ENCODE measurements at regions not wholly inside any gene's neighbourhood (a gene's known extent, or its start where the extent isn't known, plus 50 kb on each side); places are given as distances from the start of the nearest gene placed in this dataset.

DNA sequence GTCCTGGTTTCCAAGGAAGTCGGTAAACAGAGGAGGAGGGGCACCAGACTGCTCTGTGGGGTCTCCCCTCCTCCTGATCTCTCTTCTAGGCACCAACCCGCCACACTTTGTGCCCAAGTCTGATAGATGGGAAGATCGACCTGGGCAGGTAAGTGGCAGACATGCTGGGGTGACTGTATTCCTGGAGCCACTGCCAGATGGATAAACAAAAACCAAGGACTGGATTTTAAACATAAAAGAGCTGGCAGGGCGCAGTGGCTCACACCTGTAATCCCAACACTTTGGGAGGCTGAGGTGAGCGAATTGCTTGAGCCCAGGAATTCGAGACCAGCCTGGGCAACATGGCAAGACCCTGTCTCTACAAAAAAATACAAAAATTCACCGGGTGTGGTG is 181.2 kb downstream of the ANAPC1 start:
- Histone ChIP-seq H2AFZ (ENCODE audit: low read depth, low read length, poor library complexity, severe bottlenecking) (no peak overlapping the region), H3K9ac (ENCODE audit: low read length) (peak overlapping the region; percentile 19; the same call in 1 of the 2 replicates), H3K4me1 (ENCODE audit: control insufficient read depth in 1 of 2, insufficient read depth in 2 of 2, low read length in 2 of 2) (peaks cover 65 to 84% of the 10 kb centered on the region in 2 experiments)

More for the DNA sequence above, 181.2 kb downstream of the ANAPC1 start:
- ATAC-seq (no peak), DNase-seq (ENCODE audit: low read depth, low spot score) (no peak)
- Histone ChIP-seq H3K36me3 (ENCODE audit: control insufficient read depth in 1 of 2, insufficient read depth in 2 of 2, low read length in 2 of 2) (no peaks in the 10 kb centered on the region), H3K79me2 (ENCODE audit: insufficient read depth, low read length) (no peaks in the 10 kb centered on the region), H3K4me3 (replicated peaks in 1 of 2; ENCODE audit: low read depth in 1 of 2, low read length in 2 of 2) (no peak overlapping the region), H3K27ac (ENCODE audit: low read depth, low read length) (no peak overlapping the region), H3K4me2 (ENCODE audit: low read length) (peak overlapping the region; percentile 54), H4K20me1 (ENCODE audit: insufficient read depth) (no peaks in the 10 kb centered on the region; the same call in 1 of the 2 replicates), H3K9me2 (ENCODE audit: insufficient read depth) (no peaks in the 10 kb centered on the region), H3K9me3 (ENCODE audit: control insufficient read depth in 1 of 2, insufficient read depth in 1 of 2, low read depth in 1 of 2, low read length in 2 of 2) (no peaks in the 10 kb centered on the region), H3K27me3 (ENCODE audit: insufficient read depth, low read length) (peaks cover 19% of the 10 kb centered on the region)
- POLR2A ChIA-PET: no interaction called here
- intact Hi-C loops (cut with micrococcal nuclease): loop anchor here (10.0 kb wide), 2 partner anchors 218 to 888 kb away; no protein-coding TSS in a partner anchor
- CTCF ChIA-PET: interaction anchor here (1.4 kb wide), 2 partner anchors 83 to 674 kb away, joined by 3 to 4 read pairs; no protein-coding TSS in a partner anchor
- RAD21 ChIA-PET (ENCODE audit: low non-redundant PET in 1 of 2, low total read pairs in 2 of 2, uncharacterized antibody in 2 of 2, unreplicated experiment in 2 of 2): no interaction called here
- TF ChIP-seq EZH2 (IDR thresholded peaks at IDR 0.05) (no peak), EGR1 (IDR thresholded peaks at IDR 0.05; ENCODE audit: low read depth) (no peak), FOSL1 (IDR thresholded peaks at IDR 0.05; ENCODE audit: low read depth) (no peak), POLR2A (IDR thresholded peaks at IDR 0.05; ENCODE audit: borderline replicate concordance, extremely low read depth, insufficient read depth, insufficient read length) (no peak), POLR2AphosphoS5 (IDR thresholded peaks at IDR 0.05; ENCODE audit: low read depth, low read length) (no peak), JUND (IDR thresholded peaks at IDR 0.05) (no peak), YY1 (IDR thresholded peaks at IDR 0.05; ENCODE audit: extremely low read depth, insufficient replicate concordance, low read depth, low read length) (no peak), ELF1 (IDR thresholded peaks at IDR 0.05; ENCODE audit: borderline replicate concordance, low read depth) (no peak), ZNF274 (IDR thresholded peaks at IDR 0.05; ENCODE audit: low read depth, low read length) (no peak), SP1 (IDR thresholded peaks at IDR 0.05; ENCODE audit: low read depth) (no peak), CEBPB (IDR thresholded peaks at IDR 0.05; ENCODE audit: low read depth) (no peak), ZFX (IDR thresholded peaks at IDR 0.05) (no peak), RAD21 (IDR thresholded peaks at IDR 0.05; ENCODE audit: low read depth) (no peak), CBX3 (IDR thresholded peaks at IDR 0.05; ENCODE audit: low read depth) (no peak), SIN3A (IDR thresholded peaks at IDR 0.05; ENCODE audit: low read depth) (no peak)
- TF ChIP-seq, protein P1, sequence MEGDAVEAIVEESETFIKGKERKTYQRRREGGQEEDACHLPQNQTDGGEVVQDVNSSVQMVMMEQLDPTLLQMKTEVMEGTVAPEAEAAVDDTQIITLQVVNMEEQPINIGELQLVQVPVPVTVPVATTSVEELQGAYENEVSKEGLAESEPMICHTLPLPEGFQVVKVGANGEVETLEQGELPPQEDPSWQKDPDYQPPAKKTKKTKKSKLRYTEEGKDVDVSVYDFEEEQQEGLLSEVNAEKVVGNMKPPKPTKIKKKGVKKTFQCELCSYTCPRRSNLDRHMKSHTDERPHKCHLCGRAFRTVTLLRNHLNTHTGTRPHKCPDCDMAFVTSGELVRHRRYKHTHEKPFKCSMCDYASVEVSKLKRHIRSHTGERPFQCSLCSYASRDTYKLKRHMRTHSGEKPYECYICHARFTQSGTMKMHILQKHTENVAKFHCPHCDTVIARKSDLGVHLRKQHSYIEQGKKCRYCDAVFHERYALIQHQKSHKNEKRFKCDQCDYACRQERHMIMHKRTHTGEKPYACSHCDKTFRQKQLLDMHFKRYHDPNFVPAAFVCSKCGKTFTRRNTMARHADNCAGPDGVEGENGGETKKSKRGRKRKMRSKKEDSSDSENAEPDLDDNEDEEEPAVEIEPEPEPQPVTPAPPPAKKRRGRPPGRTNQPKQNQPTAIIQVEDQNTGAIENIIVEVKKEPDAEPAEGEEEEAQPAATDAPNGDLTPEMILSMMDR (IDR thresholded peaks at IDR 0.05 in 2 of 3, conservative IDR thresholded peaks at IDR 0.05 in 1 of 3; ENCODE audit: borderline replicate concordance in 1 of 3, insufficient read depth in 1 of 3, low read depth in 2 of 3, low read length in 2 of 3): no peak
- TF ChIP-seq, protein P2, sequence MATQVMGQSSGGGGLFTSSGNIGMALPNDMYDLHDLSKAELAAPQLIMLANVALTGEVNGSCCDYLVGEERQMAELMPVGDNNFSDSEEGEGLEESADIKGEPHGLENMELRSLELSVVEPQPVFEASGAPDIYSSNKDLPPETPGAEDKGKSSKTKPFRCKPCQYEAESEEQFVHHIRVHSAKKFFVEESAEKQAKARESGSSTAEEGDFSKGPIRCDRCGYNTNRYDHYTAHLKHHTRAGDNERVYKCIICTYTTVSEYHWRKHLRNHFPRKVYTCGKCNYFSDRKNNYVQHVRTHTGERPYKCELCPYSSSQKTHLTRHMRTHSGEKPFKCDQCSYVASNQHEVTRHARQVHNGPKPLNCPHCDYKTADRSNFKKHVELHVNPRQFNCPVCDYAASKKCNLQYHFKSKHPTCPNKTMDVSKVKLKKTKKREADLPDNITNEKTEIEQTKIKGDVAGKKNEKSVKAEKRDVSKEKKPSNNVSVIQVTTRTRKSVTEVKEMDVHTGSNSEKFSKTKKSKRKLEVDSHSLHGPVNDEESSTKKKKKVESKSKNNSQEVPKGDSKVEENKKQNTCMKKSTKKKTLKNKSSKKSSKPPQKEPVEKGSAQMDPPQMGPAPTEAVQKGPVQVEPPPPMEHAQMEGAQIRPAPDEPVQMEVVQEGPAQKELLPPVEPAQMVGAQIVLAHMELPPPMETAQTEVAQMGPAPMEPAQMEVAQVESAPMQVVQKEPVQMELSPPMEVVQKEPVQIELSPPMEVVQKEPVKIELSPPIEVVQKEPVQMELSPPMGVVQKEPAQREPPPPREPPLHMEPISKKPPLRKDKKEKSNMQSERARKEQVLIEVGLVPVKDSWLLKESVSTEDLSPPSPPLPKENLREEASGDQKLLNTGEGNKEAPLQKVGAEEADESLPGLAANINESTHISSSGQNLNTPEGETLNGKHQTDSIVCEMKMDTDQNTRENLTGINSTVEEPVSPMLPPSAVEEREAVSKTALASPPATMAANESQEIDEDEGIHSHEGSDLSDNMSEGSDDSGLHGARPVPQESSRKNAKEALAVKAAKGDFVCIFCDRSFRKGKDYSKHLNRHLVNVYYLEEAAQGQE (IDR thresholded peaks at IDR 0.05; ENCODE audit: low read depth): no peak
- TF ChIP-seq, protein P3, sequence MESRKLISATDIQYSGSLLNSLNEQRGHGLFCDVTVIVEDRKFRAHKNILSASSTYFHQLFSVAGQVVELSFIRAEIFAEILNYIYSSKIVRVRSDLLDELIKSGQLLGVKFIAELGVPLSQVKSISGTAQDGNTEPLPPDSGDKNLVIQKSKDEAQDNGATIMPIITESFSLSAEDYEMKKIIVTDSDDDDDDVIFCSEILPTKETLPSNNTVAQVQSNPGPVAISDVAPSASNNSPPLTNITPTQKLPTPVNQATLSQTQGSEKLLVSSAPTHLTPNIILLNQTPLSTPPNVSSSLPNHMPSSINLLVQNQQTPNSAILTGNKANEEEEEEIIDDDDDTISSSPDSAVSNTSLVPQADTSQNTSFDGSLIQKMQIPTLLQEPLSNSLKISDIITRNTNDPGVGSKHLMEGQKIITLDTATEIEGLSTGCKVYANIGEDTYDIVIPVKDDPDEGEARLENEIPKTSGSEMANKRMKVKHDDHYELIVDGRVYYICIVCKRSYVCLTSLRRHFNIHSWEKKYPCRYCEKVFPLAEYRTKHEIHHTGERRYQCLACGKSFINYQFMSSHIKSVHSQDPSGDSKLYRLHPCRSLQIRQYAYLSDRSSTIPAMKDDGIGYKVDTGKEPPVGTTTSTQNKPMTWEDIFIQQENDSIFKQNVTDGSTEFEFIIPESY (IDR thresholded peaks at IDR 0.05; ENCODE audit: extremely low read depth, insufficient replicate concordance, low read length): no peak
- no TSS peak for BruUV-seq (replicated peaks)

All from HCT116 (cell line).